ENCODE measurements at regions not wholly inside any gene's neighbourhood (a gene's known extent, or its start where the extent isn't known, plus 50 kb on each side); places are given as distances from the start of the nearest gene placed in this dataset.
"Not testable (repeated sequence)": the region's sequence is repeated elsewhere in the genome, so short reads cannot be mapped to it uniquely, and the experiment has no call there.

DNA sequence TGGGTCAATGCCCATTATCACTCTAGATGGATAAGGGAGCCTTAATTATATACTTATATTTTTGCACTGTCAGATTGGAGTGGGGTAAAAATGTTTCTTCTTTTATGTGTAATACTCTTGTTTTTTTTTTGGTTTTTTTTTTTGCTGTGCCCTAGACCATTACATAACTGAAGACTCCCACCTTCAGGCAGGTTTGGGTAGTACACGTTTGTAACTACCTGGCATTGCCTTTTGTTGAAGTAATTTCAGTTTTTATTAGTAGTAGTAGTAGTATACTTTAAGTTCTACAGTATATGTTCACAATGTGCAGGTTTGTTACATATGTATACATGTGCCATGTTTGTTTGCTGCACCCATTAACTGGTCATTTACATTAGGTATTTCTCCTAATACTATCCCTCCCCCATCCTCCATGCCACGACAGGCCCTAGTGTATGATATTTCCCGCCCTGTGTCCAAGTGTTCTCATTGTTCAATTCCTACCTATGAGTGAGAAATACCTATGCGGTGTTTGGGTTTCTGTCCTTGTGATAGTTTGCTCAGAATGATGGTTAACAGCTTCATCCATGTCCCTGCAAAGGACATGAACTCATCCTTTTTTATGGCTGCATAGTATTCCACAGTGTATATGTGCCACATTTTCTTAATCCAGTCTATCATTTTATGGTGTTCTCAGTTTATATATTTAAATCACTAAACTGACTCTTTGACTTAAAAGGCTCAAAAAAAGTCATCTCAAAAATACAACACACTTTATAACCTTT lies 109.2 kb upstream of the FBXO28 start:
- H3K4me1 Mint-ChIP-seq (ENCODE audit: insufficient read depth, unreplicated experiment); H3K27ac Mint-ChIP-seq (ENCODE audit: low read depth, unreplicated experiment); BruUV-seq (replicated peaks); H3K9me3 Mint-ChIP-seq (ENCODE audit: unreplicated experiment); H3K27me3 Mint-ChIP-seq (ENCODE audit: insufficient read depth, unreplicated experiment); intact Hi-C loops (cut with micrococcal nuclease); H3K4me3 Mint-ChIP-seq (ENCODE audit: unreplicated experiment): not testable (repeated sequence)
- ChIA-PET CTCF (interaction anchor here (0.6 to 0.8 kb wide), 4 partner anchors 14 to 229 kb away, joined by 3 read pairs; no protein-coding TSS in a partner anchor), POLR2A (interaction anchor here (0.6 to 0.7 kb wide), 2 partner anchors 57 to 290 kb away, joined by 3 to 4 read pairs; no protein-coding TSS in a partner anchor)
- DNase-seq (ENCODE audit: unreplicated experiment), result peak; percentile 70
- peaks cover 47% of the 10 kb centered on the region for H3K36me3 Mint-ChIP-seq (ENCODE audit: insufficient read depth, unreplicated experiment)
- TF ChIP-seq, protein P1, sequence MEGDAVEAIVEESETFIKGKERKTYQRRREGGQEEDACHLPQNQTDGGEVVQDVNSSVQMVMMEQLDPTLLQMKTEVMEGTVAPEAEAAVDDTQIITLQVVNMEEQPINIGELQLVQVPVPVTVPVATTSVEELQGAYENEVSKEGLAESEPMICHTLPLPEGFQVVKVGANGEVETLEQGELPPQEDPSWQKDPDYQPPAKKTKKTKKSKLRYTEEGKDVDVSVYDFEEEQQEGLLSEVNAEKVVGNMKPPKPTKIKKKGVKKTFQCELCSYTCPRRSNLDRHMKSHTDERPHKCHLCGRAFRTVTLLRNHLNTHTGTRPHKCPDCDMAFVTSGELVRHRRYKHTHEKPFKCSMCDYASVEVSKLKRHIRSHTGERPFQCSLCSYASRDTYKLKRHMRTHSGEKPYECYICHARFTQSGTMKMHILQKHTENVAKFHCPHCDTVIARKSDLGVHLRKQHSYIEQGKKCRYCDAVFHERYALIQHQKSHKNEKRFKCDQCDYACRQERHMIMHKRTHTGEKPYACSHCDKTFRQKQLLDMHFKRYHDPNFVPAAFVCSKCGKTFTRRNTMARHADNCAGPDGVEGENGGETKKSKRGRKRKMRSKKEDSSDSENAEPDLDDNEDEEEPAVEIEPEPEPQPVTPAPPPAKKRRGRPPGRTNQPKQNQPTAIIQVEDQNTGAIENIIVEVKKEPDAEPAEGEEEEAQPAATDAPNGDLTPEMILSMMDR (IDR thresholded peaks at IDR 0.05; ENCODE audit: unreplicated experiment), result peak; percentile 40

- BruUV-seq (replicated peaks); H3K27me3 Mint-ChIP-seq (ENCODE audit: insufficient read depth, unreplicated experiment); DNase-seq (ENCODE audit: unreplicated experiment); POLR2A ChIA-PET; H3K4me1 Mint-ChIP-seq (ENCODE audit: insufficient read depth, unreplicated experiment); H3K4me3 Mint-ChIP-seq (ENCODE audit: unreplicated experiment); intact Hi-C loops (cut with micrococcal nuclease); H3K9me3 Mint-ChIP-seq (ENCODE audit: unreplicated experiment); H3K27ac Mint-ChIP-seq (ENCODE audit: low read depth, unreplicated experiment): not testable (repeated sequence)
- CTCF ChIA-PET, result interaction anchor here (0.6 kb wide), 1 partner anchor 228 kb away, joined by 3 read pairs; no protein-coding TSS in a partner anchor
- peaks cover 46% of the 10 kb centered on the region for H3K36me3 Mint-ChIP-seq (ENCODE audit: insufficient read depth, unreplicated experiment)
Observed at GRCh38 chr1:224003896-224004295, 110.0 kb upstream of the FBXO28 start.

GRCh38 chr1:224001757-224002156 lies 112.2 kb upstream of the FBXO28 start:
- POLR2A ChIA-PET; H3K27me3 Mint-ChIP-seq (ENCODE audit: insufficient read depth, unreplicated experiment); CTCF ChIA-PET; H3K4me3 Mint-ChIP-seq (ENCODE audit: unreplicated experiment); DNase-seq (ENCODE audit: unreplicated experiment); BruUV-seq (replicated peaks); H3K4me1 Mint-ChIP-seq (ENCODE audit: insufficient read depth, unreplicated experiment); H3K9me3 Mint-ChIP-seq (ENCODE audit: unreplicated experiment); H3K27ac Mint-ChIP-seq (ENCODE audit: low read depth, unreplicated experiment); intact Hi-C loops (cut with micrococcal nuclease): not testable (repeated sequence)
- H3K36me3 Mint-ChIP-seq (ENCODE audit: insufficient read depth, unreplicated experiment), result peaks cover 42% of the 10 kb centered on the region

DNA sequence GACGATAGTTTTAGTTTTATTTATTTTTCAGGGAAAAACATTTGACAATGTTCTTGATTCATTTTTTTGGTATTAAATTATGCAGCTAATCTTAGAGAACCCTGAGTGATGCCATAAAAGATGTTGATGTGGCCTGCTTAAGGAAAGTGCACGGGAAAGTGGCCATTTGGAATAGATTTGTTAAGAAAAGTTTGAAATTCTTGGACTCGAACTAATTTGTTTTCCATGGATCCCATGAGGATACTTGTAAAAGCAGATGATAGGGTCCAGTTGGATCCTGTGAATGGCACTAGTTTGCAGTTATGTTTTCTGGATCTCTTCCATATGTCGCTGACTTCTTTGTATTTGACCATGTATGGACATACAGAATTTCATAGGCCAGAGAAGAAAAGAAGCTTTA lies 114.2 kb upstream of the FBXO28 start:
- BruUV-seq (replicated peaks); POLR2A ChIA-PET; H3K27ac Mint-ChIP-seq (ENCODE audit: low read depth, unreplicated experiment); H3K4me1 Mint-ChIP-seq (ENCODE audit: insufficient read depth, unreplicated experiment); CTCF ChIA-PET; DNase-seq (ENCODE audit: unreplicated experiment); H3K4me3 Mint-ChIP-seq (ENCODE audit: unreplicated experiment); H3K27me3 Mint-ChIP-seq (ENCODE audit: insufficient read depth, unreplicated experiment); H3K9me3 Mint-ChIP-seq (ENCODE audit: unreplicated experiment): not testable (repeated sequence)
- H3K36me3 Mint-ChIP-seq (ENCODE audit: insufficient read depth, unreplicated experiment), result peaks cover 33% of the 10 kb centered on the region
- intact Hi-C loops (cut with micrococcal nuclease), result loop anchor here (10.0 kb wide), 2 partner anchors 185 to 295 kb away; no protein-coding TSS in a partner anchor

GRCh38 chr1:223998676-223999455 lies 115.0 kb upstream of the FBXO28 start:
- H3K4me3 Mint-ChIP-seq (ENCODE audit: unreplicated experiment); DNase-seq (ENCODE audit: unreplicated experiment); H3K27me3 Mint-ChIP-seq (ENCODE audit: insufficient read depth, unreplicated experiment); H3K9me3 Mint-ChIP-seq (ENCODE audit: unreplicated experiment); BruUV-seq (replicated peaks); CTCF ChIA-PET; POLR2A ChIA-PET; H3K4me1 Mint-ChIP-seq (ENCODE audit: insufficient read depth, unreplicated experiment); H3K27ac Mint-ChIP-seq (ENCODE audit: low read depth, unreplicated experiment): not testable (repeated sequence)
- H3K36me3 Mint-ChIP-seq (ENCODE audit: insufficient read depth, unreplicated experiment), result peaks cover 24% of the 10 kb centered on the region
- intact Hi-C loops (cut with micrococcal nuclease), result loop anchor here (10.0 kb wide), 2 partner anchors 184 to 294 kb away; no protein-coding TSS in a partner anchor

GRCh38 chr1:223996376-223996775 lies 117.5 kb upstream of the FBXO28 start:
- H3K9me3 Mint-ChIP-seq (ENCODE audit: unreplicated experiment); BruUV-seq (replicated peaks); DNase-seq (ENCODE audit: unreplicated experiment); H3K4me3 Mint-ChIP-seq (ENCODE audit: unreplicated experiment); H3K4me1 Mint-ChIP-seq (ENCODE audit: insufficient read depth, unreplicated experiment); H3K27me3 Mint-ChIP-seq (ENCODE audit: insufficient read depth, unreplicated experiment); CTCF ChIA-PET; H3K27ac Mint-ChIP-seq (ENCODE audit: low read depth, unreplicated experiment); POLR2A ChIA-PET: not testable (repeated sequence)
- H3K36me3 Mint-ChIP-seq (ENCODE audit: insufficient read depth, unreplicated experiment), result peaks cover 30% of the 10 kb centered on the region
- intact Hi-C loops (cut with micrococcal nuclease), result loop anchor here (10.0 kb wide), 2 partner anchors 182 to 292 kb away; no protein-coding TSS in a partner anchor

Data from MCF 10A (cell line).